H1 (cell line): ENCODE measurements at regions not wholly inside any gene's neighbourhood (a gene's known extent, or its start where the extent isn't known, plus 50 kb on each side); places are given as distances from the start of the nearest gene placed in this dataset.

Experiments used
- ASH2L ChIP-seq: fragments of 200-600, 300-600 bp; sonication (generic); IDR thresholded peaks from one replicate; pipeline ENCODE4 v1.7.1; 2017; ENCODE audit warnings: low read length
- CEBPB ChIP-seq: IDR thresholded peaks from 2 replicates; pipeline ENCODE4 v1.6.1; 2012; ENCODE audit warnings: low read depth, low read length
- CHD2 ChIP-seq: IDR thresholded peaks from 2 replicates; pipeline ENCODE4 v1.6.1; 2012; ENCODE audit warnings: low read length, improper control_type of control experiment
- EZH2 ChIP-seq: fragments of 200-600 bp; sonication (generic); IDR thresholded peaks from 2 replicates; pipeline ENCODE4 v1.7.1; 2012; ENCODE audit warnings: low read depth, mild to moderate bottlenecking, moderate library complexity, low read length, inconsistent platforms; ENCODE audit not compliant: severe bottlenecking
- NRF1 ChIP-seq: IDR thresholded peaks from 2 replicates; pipeline ENCODE4 v1.6.1; 2011; ENCODE audit warnings: mild to moderate bottlenecking, low read depth, low read length, improper control_type of control experiment
- POLR2A ChIP-seq, 2 experiments: IDR thresholded peaks; 1 replicate in 1 of 2; 2 replicates in 1 of 2; pipeline ENCODE4 v1.6.1; 2011; ENCODE audit warnings: low read depth in 2 of 2, low read length in 2 of 2, mild to moderate bottlenecking in 2 of 2; ENCODE audit errors: control extremely low read depth in 1 of 2
- POLR2AphosphoS5 ChIP-seq: IDR thresholded peaks from 2 replicates; pipeline ENCODE4 v1.6.1; 2011; ENCODE audit warnings: low read depth, low read length
- RAD21 ChIP-seq, 2 experiments: IDR thresholded peaks in 1 of 2; conservative IDR thresholded peaks in 1 of 2; 2 replicates each; pipeline ENCODE4 v1.6.1; 2011; ENCODE audit warnings: low read depth in 2 of 2, low read length in 2 of 2, improper control_type of control experiment in 1 of 2, inconsistent platforms in 1 of 2, mild to moderate bottlenecking in 1 of 2, moderate library complexity in 1 of 2
- RFX5 ChIP-seq: IDR thresholded peaks from 2 replicates; pipeline ENCODE4 v1.6.1; 2011; ENCODE audit warnings: low read depth, low read length, improper control_type of control experiment, borderline replicate concordance
- SAP30 ChIP-seq: fragments of 300-600 bp; sonication (generic); IDR thresholded peaks from 2 replicates; pipeline ENCODE4 v1.7.1; 2012; ENCODE audit warnings: low read length, moderate library complexity, mild to moderate bottlenecking, inconsistent platforms; ENCODE audit not compliant: insufficient read depth, insufficient replicate concordance
- SP2 ChIP-seq: IDR thresholded peaks from 2 replicates; pipeline ENCODE4 v1.6.1; 2012; ENCODE audit warnings: mild to moderate bottlenecking, low read length, inconsistent platforms
- TEAD4 ChIP-seq: IDR thresholded peaks from 2 replicates; pipeline ENCODE4 v1.6.1; 2012; ENCODE audit warnings: low read depth, low read length, inconsistent platforms, mixed read lengths
- TF ChIP-seq, protein P1 (sequence below), 3 experiments: IDR thresholded peaks; 1 replicate in 2 of 3; 2 replicates in 1 of 3; pipeline versions ENCODE4 v1.5.1 to v1.6.1; 2011; ENCODE audit warnings: low read length in 3 of 3, mild to moderate bottlenecking in 3 of 3, inconsistent platforms in 2 of 3, low read depth in 1 of 3, moderate library complexity in 1 of 3; ENCODE audit not compliant: insufficient read depth in 1 of 3; ENCODE audit errors: control extremely low read depth in 1 of 3
- TF ChIP-seq, protein P2 (sequence below): IDR thresholded peaks from 2 replicates; pipeline ENCODE4 v1.6.1; 2011; ENCODE audit warnings: low read length, improper control_type of control experiment

DNA sequence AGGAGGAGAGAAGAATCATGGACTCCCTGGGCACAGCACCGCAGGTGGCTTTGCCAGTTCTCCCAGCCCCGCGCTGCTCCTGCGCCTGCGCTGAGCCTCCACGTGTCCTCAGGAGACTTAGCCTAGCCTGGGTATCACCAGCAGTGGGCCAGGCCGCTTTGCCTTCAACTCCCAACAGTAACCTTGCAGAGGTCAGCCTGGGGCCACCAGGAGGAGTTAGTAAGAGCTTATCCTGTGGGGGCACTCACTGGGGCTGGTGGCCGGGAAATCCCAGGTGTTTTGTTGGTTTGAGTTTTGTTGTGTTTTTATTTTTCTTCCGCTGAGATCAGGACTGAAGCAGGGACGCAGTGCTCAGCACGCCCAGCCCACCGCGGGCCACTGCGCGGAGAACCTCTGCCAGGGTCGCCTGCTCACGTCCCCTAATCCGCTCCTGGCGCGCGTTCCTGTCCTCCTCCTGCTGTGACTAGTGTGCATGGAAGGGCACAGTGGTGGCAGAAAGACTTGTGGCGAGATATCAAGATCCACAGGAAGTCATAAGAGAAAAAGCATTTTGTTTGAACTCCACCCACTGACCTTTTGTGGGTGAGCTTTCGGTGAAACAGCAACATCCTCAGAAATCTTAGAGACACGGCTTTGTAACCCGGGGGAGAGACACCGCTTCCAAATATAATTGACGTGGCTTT lies 207.4 kb upstream of the RFC3 start:
- no peak for TF ChIP-seq RFX5
- TF ChIP-seq EZH2 = no peak
- no peak for TF ChIP-seq SP2
- no peak for TF ChIP-seq POLR2AphosphoS5
- no peak for TF ChIP-seq CEBPB
- TF ChIP-seq NRF1 = no peak
- TF ChIP-seq, protein P1, sequence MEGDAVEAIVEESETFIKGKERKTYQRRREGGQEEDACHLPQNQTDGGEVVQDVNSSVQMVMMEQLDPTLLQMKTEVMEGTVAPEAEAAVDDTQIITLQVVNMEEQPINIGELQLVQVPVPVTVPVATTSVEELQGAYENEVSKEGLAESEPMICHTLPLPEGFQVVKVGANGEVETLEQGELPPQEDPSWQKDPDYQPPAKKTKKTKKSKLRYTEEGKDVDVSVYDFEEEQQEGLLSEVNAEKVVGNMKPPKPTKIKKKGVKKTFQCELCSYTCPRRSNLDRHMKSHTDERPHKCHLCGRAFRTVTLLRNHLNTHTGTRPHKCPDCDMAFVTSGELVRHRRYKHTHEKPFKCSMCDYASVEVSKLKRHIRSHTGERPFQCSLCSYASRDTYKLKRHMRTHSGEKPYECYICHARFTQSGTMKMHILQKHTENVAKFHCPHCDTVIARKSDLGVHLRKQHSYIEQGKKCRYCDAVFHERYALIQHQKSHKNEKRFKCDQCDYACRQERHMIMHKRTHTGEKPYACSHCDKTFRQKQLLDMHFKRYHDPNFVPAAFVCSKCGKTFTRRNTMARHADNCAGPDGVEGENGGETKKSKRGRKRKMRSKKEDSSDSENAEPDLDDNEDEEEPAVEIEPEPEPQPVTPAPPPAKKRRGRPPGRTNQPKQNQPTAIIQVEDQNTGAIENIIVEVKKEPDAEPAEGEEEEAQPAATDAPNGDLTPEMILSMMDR (IDR thresholded peaks at IDR 0.05; ENCODE audit: control extremely low read depth in 1 of 3, insufficient read depth in 1 of 3, low read depth in 1 of 3, low read length in 3 of 3) = peak in 2 of 3 experiments; percentile 5 to 28; a peak in 2 of 4 replicates
- peak; percentile 17 to 30; a peak in 3 of 4 replicates for TF ChIP-seq RAD21 (IDR thresholded peaks at IDR 0.05 in 1 of 2, conservative IDR thresholded peaks at IDR 0.05 in 1 of 2; ENCODE audit: low read depth in 2 of 2, low read length in 2 of 2)
- TF ChIP-seq, protein P2, sequence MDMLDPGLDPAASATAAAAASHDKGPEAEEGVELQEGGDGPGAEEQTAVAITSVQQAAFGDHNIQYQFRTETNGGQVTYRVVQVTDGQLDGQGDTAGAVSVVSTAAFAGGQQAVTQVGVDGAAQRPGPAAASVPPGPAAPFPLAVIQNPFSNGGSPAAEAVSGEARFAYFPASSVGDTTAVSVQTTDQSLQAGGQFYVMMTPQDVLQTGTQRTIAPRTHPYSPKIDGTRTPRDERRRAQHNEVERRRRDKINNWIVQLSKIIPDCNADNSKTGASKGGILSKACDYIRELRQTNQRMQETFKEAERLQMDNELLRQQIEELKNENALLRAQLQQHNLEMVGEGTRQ = no peak
- no peak for TF ChIP-seq ASH2L
- no peak for TF ChIP-seq POLR2A (IDR thresholded peaks at IDR 0.05; ENCODE audit: control extremely low read depth in 1 of 2, low read depth in 2 of 2, low read length in 2 of 2)
- TF ChIP-seq CHD2 = no peak
- no peak for TF ChIP-seq TEAD4
- TF ChIP-seq SAP30 = no peak
